Loucy (cell line): ENCODE measurements at regions not wholly inside any gene's neighbourhood (a gene's known extent, or its start where the extent isn't known, plus 50 kb on each side); places are given as distances from the start of the nearest gene placed in this dataset.

Source experiments
- H2AFZ ChIP-seq: fragments of 200-600 bp; sonication (generic); 2 replicates; pipeline ENCODE4 v1.6.0; 2016; ENCODE audit warnings: antibody characterized with exemption, mild to moderate bottlenecking, low read length, moderate library complexity
- H3F3A ChIP-seq: fragments of 200-600 bp; 2 replicates; pipeline ENCODE4 v1.6.0; 2016; ENCODE audit warnings: antibody characterized with exemption, low read depth, mild to moderate bottlenecking
- H3K27me3 ChIP-seq: fragments of 200-600 bp; sonication (generic); 2 replicates; pipeline ENCODE4 v1.6.1; 2014; ENCODE audit warnings: low read length, mild to moderate bottlenecking; ENCODE audit not compliant: insufficient read depth, poor library complexity, severe bottlenecking
- H3K36me3 ChIP-seq: fragments of 200-600 bp; sonication (generic); 2 replicates; pipeline ENCODE4 v1.6.1; 2016; ENCODE audit warnings: low read length; ENCODE audit not compliant: insufficient read depth
- H3K4me1 ChIP-seq: fragments of 200-600 bp; sonication (generic); 2 replicates; pipeline ENCODE4 v1.5.1; 2014; ENCODE audit warnings: low read length, mild to moderate bottlenecking; ENCODE audit not compliant: insufficient read depth, poor library complexity, severe bottlenecking
- H3K4me2 ChIP-seq: fragments of 200-600 bp; sonication (generic); 2 replicates; pipeline ENCODE4 v1.6.0; 2014; ENCODE audit warnings: antibody characterized with exemption, low read length, low read depth, mild to moderate bottlenecking; ENCODE audit not compliant: poor library complexity, severe bottlenecking
- H3K4me3 ChIP-seq: fragments of 200-600 bp; sonication (generic); 2 replicates; pipeline ENCODE4 v1.5.1; 2014; ENCODE audit warnings: low read length, mild to moderate bottlenecking, mixed read lengths; ENCODE audit not compliant: poor library complexity, severe bottlenecking
- H3K79me2 ChIP-seq: fragments of 200-600 bp; sonication (generic); 2 replicates; pipeline ENCODE4 v1.6.1; 2014; ENCODE audit warnings: low read length; ENCODE audit not compliant: insufficient read depth
- H3K9ac ChIP-seq: fragments of 200-600 bp; sonication (generic); 2 replicates; pipeline ENCODE4 v1.6.0; 2014; ENCODE audit warnings: mild to moderate bottlenecking, low read depth, low read length, moderate library complexity; ENCODE audit not compliant: poor library complexity, severe bottlenecking
- H3K9me2 ChIP-seq: fragments of 200-600 bp; sonication (generic); replicated peaks from 2 replicates; pipeline ENCODE4 v1.6.1; 2016; ENCODE audit warnings: low read depth, low read length, mixed read lengths
- H3K9me3 ChIP-seq: fragments of 200-600 bp; sonication (generic); 2 replicates; pipeline ENCODE4 v1.6.1; 2014; ENCODE audit warnings: mild to moderate bottlenecking, antibody characterized with exemption, low read length, low read depth; ENCODE audit not compliant: insufficient read depth
- H4K20me1 ChIP-seq: fragments of 200-600 bp; sonication (generic); 2 replicates; pipeline ENCODE4 v1.6.0; 2014; ENCODE audit warnings: antibody characterized with exemption, low read length, mild to moderate bottlenecking; ENCODE audit not compliant: insufficient read depth, poor library complexity, severe bottlenecking
- EZH2phosphoT487 ChIP-seq: fragments of 200-600 bp; IDR thresholded peaks from 2 replicates; pipeline ENCODE4 v1.6.1; 2018; ENCODE audit warnings: antibody characterized with exemption, mild to moderate bottlenecking, moderate library complexity, borderline replicate concordance
- TF ChIP-seq, protein P1 (sequence below): fragments of 200-600 bp; sonication (generic); conservative IDR thresholded peaks from 2 replicates; pipeline ENCODE4 v1.5.1; 2014; ENCODE audit warnings: mild to moderate bottlenecking, antibody characterized with exemption, low read length

DNA sequence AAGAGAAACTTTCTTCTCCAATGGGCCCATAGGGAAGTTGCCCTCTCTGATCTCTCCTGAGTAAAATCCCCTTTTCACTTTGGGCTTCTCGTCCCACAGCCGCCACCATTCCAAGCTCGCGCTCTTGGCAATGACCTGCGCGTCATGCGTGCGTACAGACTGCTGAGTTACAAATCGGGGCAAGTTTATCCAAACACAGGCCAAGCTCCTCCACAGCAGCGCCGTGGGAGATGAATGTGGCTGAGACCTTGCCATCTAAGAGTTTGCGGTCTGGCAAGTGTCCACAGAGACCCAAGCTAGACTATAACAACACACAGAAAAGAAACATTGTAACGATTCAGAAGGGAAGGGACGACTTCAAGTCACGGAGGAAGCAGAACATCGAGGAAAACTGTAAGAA is 116.3 kb upstream of the SOD1 start:
- no peaks in the 10 kb centered on the region for H3K27me3 ChIP-seq
- H3F3A ChIP-seq: no peaks in the 10 kb centered on the region
- peaks cover 66% of the 10 kb centered on the region; the same call in 1 of the 2 replicates for H3K79me2 ChIP-seq
- TF ChIP-seq EZH2phosphoT487: no peak
- TF ChIP-seq, protein P1, sequence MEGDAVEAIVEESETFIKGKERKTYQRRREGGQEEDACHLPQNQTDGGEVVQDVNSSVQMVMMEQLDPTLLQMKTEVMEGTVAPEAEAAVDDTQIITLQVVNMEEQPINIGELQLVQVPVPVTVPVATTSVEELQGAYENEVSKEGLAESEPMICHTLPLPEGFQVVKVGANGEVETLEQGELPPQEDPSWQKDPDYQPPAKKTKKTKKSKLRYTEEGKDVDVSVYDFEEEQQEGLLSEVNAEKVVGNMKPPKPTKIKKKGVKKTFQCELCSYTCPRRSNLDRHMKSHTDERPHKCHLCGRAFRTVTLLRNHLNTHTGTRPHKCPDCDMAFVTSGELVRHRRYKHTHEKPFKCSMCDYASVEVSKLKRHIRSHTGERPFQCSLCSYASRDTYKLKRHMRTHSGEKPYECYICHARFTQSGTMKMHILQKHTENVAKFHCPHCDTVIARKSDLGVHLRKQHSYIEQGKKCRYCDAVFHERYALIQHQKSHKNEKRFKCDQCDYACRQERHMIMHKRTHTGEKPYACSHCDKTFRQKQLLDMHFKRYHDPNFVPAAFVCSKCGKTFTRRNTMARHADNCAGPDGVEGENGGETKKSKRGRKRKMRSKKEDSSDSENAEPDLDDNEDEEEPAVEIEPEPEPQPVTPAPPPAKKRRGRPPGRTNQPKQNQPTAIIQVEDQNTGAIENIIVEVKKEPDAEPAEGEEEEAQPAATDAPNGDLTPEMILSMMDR: no peak
- H3K4me2 ChIP-seq: no peak overlapping the region
- H3K4me1 ChIP-seq: no peaks in the 10 kb centered on the region
- H4K20me1 ChIP-seq: no peaks in the 10 kb centered on the region
- H3K36me3 ChIP-seq: no peaks in the 10 kb centered on the region
- no peak overlapping the region for H2AFZ ChIP-seq
- H3K9me3 ChIP-seq: no peaks in the 10 kb centered on the region
- H3K9ac ChIP-seq: no peak overlapping the region
- no peaks in the 10 kb centered on the region for H3K9me2 ChIP-seq
- no peak overlapping the region for H3K4me3 ChIP-seq

DNA sequence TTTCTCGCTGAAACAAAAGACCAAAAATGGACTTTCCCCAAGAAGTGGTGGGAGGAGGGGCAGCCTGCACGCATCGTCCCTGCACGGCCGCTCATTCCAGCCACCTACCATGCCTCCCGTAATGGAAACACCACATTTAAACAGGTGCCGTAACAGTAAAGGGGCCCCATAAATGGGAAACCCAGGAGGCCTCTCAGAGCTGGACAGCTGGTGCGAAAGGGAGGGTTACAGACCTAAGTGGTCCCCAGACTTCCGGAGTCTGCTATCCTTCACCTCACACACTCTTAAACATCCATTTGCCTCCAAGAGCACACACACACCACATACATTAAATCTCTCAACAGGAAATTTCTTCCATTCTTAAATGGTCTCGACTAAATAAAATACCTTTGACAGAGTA is 120.7 kb upstream of the SOD1 start:
- Histone ChIP-seq H3K9me2 (no peaks in the 10 kb centered on the region), H3K4me3 (no peak overlapping the region), H3K79me2 (peaks cover 74% of the 10 kb centered on the region), H3K36me3 (peaks cover 9% of the 10 kb centered on the region; the same call in 1 of the 2 replicates), H4K20me1 (no peaks in the 10 kb centered on the region), H3F3A (no peaks in the 10 kb centered on the region), H3K9ac (no peak overlapping the region), H3K4me2 (no peak overlapping the region), H3K4me1 (peaks cover 4% of the 10 kb centered on the region), H3K9me3 (no peaks in the 10 kb centered on the region), H3K27me3 (no peaks in the 10 kb centered on the region), H2AFZ (no peak overlapping the region)
- no peak for TF ChIP-seq EZH2phosphoT487
- TF ChIP-seq, protein P1: no peak

DNA sequence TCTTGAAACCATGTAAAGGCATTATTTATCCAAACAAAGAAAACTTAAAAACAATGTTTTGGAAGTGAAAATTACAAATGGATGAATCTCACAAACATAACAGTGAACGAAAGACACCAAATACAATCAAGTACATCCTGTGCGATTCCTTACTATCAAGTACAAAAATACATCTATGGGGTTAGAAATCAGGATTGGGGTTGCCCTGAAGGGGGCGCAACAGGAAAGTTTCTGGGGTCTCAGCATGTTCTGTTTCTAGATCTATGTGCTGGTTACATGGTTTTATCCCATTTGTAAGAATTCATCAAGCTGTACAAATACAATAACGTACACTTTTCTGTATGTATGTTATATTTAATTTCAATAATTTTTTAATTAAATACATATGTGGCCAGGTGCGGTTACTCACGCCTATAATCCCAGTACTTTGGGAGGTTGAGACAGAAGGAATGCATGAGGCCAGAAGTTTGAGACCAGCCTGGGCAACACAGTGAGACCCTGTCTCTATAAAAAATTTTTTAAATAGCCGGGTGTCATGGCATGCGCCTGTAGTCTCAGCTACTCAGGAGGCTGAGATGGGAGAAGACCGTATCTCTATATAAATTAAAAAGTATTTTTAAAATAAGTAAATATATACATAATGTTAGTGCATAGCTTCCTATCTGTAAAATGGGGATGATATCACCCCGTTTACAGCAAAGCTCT is 121.5 kb upstream of the SOD1 start:
- Histone ChIP-seq H3K36me3 (peaks cover 9% of the 10 kb centered on the region; the same call in 1 of the 2 replicates), H3K4me1 (peaks cover 6% of the 10 kb centered on the region), H2AFZ (no peak overlapping the region), H3K79me2 (peaks cover 74% of the 10 kb centered on the region), H3K9ac (no peak overlapping the region), H3K4me2 (no peak overlapping the region), H3K9me3 (no peaks in the 10 kb centered on the region), H3K27me3 (no peaks in the 10 kb centered on the region), H3K9me2 (no peaks in the 10 kb centered on the region), H4K20me1 (no peaks in the 10 kb centered on the region), H3F3A (no peaks in the 10 kb centered on the region), H3K4me3 (no peak overlapping the region)
- TF ChIP-seq, protein P1: peak; percentile 72
- TF ChIP-seq EZH2phosphoT487: no peak
